Testis (tissue), 2 donors: ENCODE measurements at regions not wholly inside any gene's neighbourhood (a gene's known extent, or its start where the extent isn't known, plus 50 kb on each side); places are given as distances from the start of the nearest gene placed in this dataset.

ENCODE experiments used
- DNase-seq: peaks from one replicate; pipeline ENCODE4 v3.0.0-alpha.2; 2019
- H3K27ac ChIP-seq, 2 donors: fragments of 200-600 bp; sonication (generic); one replicate each; pipeline ENCODE4 v1.5.1; 2019
- H3K27me3 ChIP-seq: fragments of 200-600 bp; sonication (generic); one replicate; pipeline ENCODE4 v1.5.1; 2019
- H3K36me3 ChIP-seq: fragments of 200-600 bp; sonication (generic); one replicate; pipeline ENCODE4 v1.5.1; 2017; ENCODE audit warnings: low read depth; ENCODE audit errors: missing control alignments
- H3K4me1 ChIP-seq: fragments of 200-600 bp; sonication (generic); one replicate; pipeline ENCODE4 v1.5.1; 2019
- H3K4me3 ChIP-seq, 2 donors: fragments of 200-600 bp; sonication (generic); one replicate each; pipeline ENCODE4 v1.5.1; 2017 to 2019
- H3K9me3 ChIP-seq: fragments of 200-600 bp; sonication (generic); one replicate; pipeline ENCODE4 v1.5.1; 2017
- CTCF ChIP-seq, 3 experiments: fragments of 450-650 bp in 2 of 3; fragments of 200-600 bp in 1 of 3; sonication (generic) in 1 of 3; IDR thresholded peaks; one replicate each; pipeline ENCODE4 v1.5.1; 2016 to 2019; ENCODE audit warnings: antibody characterized with exemption in 3 of 3, mild to moderate bottlenecking in 2 of 3, moderate library complexity in 1 of 3
- POLR2A ChIP-seq: fragments of 450-650 bp; IDR thresholded peaks from one replicate; pipeline ENCODE4 v1.6.1; 2017; ENCODE audit warnings: antibody characterized with exemption, mild to moderate bottlenecking, moderate library complexity
- WGBS, 2 donors: methylation state at CpG; one replicate each; pipeline ENCODE4 v1.1.5; 2018; 5-methylcytosine and 5-hydroxymethylcytosine counted together
- intact Hi-C: fragments of 100-400 bp; cut with DNase I; formaldehyde crosslinking; loops from one replicate; pipeline ENCODE4 v1.15.1; 2023; ENCODE audit warnings: low total_unique reads

GRCh38 chr10:16348891-16349290, 87.9 kb upstream of the PTER start:
- no peak for TF ChIP-seq POLR2A
- no peak for TF ChIP-seq CTCF (IDR thresholded peaks at IDR 0.05)
- no peaks in the 10 kb centered on the region for H3K36me3 ChIP-seq
- H3K4me1 ChIP-seq: no peaks in the 10 kb centered on the region
- H3K27me3 ChIP-seq: no peaks in the 10 kb centered on the region
- no peaks in the 10 kb centered on the region for H3K9me3 ChIP-seq
- intact Hi-C loops: no loop called here
- H3K27ac ChIP-seq: no peak overlapping the region
- H3K4me3 ChIP-seq: no peak overlapping the region
- no peak for DNase-seq
- 66 to 75% methylated on average over 4 of the region's 4 CpGs for WGBS, 2 donors

DNA sequence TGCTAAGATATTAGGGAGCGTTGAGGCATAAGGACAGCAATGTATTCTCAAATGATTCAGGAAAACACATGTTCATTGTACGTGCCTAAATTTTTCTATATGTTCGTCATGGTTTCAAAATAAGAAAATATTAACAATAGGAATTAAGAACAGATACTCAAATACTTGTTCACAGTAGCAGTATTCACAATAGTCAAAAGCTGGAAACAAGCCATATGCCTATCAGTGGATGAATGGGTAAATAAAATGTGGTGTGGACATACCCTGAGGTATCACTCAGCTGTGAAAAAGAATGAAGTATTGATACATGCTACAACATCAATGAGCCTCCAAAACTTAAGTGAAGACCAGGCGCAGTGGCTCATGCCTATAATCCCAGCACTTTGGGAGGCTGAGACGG, 84.7 kb upstream of the PTER start:
- 89 to 93% methylated on average over 5 of the region's 5 CpGs for WGBS, 2 donors
- intact Hi-C loops: no loop called here
- no peak overlapping the region for H3K4me3 ChIP-seq
- no peaks in the 10 kb centered on the region for H3K4me1 ChIP-seq
- H3K27ac ChIP-seq: no peak overlapping the region
- DNase-seq: no peak
- H3K9me3 ChIP-seq: no peaks in the 10 kb centered on the region
- TF ChIP-seq CTCF (IDR thresholded peaks at IDR 0.05) (no peak), POLR2A (no peak)
- H3K36me3 ChIP-seq: no peaks in the 10 kb centered on the region
- no peaks in the 10 kb centered on the region for H3K27me3 ChIP-seq

GRCh38 chr10:16360001-16360400, 76.8 kb upstream of the PTER start:
- Histone ChIP-seq H3K27me3 (no peaks in the 10 kb centered on the region), H3K27ac (no peak overlapping the region), H3K9me3 (no peaks in the 10 kb centered on the region), H3K36me3 (no peaks in the 10 kb centered on the region), H3K4me3 (no peak overlapping the region), H3K4me1 (no peaks in the 10 kb centered on the region)
- DNase-seq: no peak
- no peak for TF ChIP-seq POLR2A
- no peak for TF ChIP-seq CTCF (IDR thresholded peaks at IDR 0.05)
- intact Hi-C loops: no loop called here
- 83 to 84% methylated on average over 3 of the region's 3 CpGs for WGBS, 2 donors

GRCh38 chr10:16360425-16360824, 76.4 kb upstream of the PTER start:
- Histone ChIP-seq H3K36me3 (no peaks in the 10 kb centered on the region), H3K9me3 (no peaks in the 10 kb centered on the region), H3K27me3 (no peaks in the 10 kb centered on the region), H3K4me1 (no peaks in the 10 kb centered on the region), H3K4me3 (no peak overlapping the region), H3K27ac (no peak overlapping the region)
- no peak for DNase-seq
- TF ChIP-seq CTCF (IDR thresholded peaks at IDR 0.05) (no peak), POLR2A (no peak)
- intact Hi-C loops: no loop called here

DNA sequence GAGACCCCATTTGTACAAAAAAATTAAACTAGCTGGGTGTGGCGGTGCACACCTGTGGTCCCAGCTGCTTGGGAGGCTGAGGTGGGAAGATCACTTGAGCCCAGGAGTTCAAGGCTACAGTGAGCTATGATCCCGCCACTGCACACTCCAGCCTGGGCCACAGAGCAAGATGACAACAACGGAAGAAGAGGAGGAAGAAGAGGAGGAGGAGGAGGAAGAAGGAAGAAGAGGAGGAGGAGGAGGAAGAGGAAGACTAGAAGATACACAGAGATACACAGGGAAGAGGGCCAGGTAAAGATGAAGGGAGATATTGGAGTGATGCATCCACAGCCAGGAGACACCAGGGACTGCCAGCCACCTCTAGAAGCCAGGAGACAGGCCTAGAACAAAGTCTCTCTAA, 75.7 kb upstream of the PTER start:
- TF ChIP-seq CTCF (IDR thresholded peaks at IDR 0.05) (no peak), POLR2A (no peak)

More for the DNA sequence above, 75.7 kb upstream of the PTER start:
- intact Hi-C loops: no loop called here
- H3K4me1 ChIP-seq: no peaks in the 10 kb centered on the region
- H3K27me3 ChIP-seq: no peaks in the 10 kb centered on the region
- 90 to 92% methylated on average over 3 of the region's 3 CpGs for WGBS, 2 donors
- H3K27ac ChIP-seq: no peak overlapping the region
- H3K4me3 ChIP-seq: no peak overlapping the region
- H3K36me3 ChIP-seq: no peaks in the 10 kb centered on the region
- no peaks in the 10 kb centered on the region for H3K9me3 ChIP-seq
- DNase-seq: no peak
